ENCODE measurements at regions not wholly inside any gene's neighbourhood (a gene's known extent, or its start where the extent isn't known, plus 50 kb on each side); places are given as distances from the start of the nearest gene placed in this dataset.

DNA sequence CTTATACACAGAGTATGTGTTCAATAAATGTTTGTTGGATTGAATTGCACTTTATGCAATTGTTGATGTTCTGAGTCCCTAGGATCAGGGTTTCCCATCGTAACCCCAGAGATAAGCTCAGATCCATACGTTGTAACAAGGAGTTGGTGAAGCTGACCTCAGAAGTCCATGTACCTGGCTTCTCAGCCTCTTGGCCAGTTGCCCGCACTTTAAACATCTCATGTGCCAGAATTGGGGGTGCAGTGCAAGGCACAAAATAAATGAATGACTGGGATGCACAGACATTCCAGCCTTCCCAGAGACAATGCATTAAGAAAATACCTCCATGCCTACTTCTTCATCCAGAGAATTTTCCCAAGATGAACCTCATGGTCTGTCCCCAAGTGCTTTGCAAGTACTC, 142.9 kb upstream of the IL12A start:
- DNase-seq (ENCODE audit: low read depth), result no peak

DNA sequence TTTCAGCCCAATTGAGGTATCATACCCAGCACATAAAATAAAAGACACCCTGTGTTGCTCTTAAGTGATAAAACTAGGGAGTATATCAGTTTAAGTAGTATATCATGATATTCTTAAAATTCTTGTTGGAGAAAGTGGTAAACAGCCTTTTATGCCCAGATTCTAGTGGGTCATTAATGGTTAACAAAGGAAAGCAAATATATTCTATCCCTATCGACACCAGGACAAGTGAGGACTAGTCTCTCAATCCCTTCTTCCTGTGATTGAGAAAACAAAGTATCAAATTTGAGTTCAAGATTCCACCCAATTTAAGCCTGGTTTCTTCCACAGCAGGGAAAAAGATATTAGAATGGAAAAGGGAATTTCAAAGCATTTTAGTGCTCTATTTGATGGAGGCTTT, 142.4 kb upstream of the IL12A start:
- DNase-seq (ENCODE audit: low read depth), result no peak

DNA sequence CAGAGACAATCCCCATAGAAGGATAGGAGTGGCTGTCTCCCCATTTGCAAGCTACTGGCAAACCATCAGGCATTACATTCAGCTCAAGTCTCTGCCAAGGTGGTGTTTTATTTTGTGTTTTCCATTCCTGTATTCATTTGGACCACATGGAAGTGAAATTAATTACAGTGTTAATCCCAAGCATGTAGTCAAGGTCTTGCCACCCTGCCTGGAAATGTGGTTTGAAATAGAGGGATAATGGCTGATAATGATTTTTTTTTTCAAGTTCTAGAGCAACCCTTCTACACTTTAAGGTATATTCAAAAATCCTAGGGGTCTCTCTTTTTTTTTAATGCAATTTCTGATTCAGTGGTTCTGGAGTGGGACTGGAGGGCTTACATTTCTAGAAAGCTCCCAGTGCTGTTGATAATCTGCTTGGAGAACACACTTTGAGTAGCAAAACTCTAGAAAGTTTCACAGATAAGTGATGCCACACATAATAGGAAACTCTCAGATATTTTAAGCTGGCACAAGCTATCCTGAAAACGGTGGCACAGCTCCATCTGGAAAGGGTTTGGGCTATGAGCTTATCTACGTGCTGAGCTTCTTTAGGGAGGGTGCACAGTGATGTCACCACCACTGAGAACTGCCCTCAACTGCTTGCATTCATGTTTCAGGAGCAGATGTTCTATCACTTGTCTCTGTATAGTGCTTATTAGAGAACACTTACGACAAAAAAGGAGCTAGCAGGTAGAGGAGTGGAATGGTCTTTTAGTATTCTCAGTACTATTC, 140.1 kb upstream of the IL12A start:
- DNase-seq (ENCODE audit: low read depth), result no peak

DNA sequence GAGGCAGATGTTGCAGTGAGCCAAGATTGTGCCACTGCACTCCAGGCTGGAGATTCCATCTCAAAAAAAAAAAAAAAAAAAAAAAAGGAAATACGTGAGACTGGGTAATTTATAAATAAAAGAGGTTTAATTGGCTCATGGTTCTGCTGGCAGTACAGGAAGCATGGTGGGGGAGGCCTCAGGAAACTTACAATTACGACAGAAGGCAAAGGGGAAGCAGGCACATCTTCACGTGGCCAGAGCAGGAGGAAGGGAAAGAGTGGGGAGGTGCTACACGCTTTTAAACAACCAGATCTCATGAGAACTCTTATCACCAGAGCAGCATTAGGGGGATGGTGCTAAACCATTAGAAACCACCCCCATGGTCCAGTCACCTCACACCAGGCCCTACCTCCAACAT, 138.2 kb upstream of the IL12A start:
- DNase-seq (ENCODE audit: low read depth), result no peak

DNA sequence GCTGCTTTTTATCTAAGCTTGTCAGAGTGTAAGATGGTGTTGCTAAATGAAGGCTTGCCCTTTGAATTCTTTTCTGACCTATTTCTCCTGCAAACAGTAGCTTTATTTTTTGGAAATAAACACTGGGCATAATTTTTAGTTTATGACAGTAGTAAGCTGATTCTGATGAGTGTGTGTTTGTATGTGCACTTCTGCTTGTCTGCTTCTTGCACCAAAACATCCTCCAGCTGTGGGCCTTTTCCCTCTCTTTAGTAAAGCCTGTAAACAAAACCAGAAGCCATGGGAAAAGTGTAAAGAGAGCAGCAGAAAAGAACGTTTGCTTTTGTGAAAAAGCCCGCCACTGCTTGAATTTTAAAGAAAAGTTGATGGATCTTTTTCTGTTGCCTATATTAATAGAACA, 136.4 kb upstream of the IL12A start:
- no peak for DNase-seq (ENCODE audit: low read depth)

DNA sequence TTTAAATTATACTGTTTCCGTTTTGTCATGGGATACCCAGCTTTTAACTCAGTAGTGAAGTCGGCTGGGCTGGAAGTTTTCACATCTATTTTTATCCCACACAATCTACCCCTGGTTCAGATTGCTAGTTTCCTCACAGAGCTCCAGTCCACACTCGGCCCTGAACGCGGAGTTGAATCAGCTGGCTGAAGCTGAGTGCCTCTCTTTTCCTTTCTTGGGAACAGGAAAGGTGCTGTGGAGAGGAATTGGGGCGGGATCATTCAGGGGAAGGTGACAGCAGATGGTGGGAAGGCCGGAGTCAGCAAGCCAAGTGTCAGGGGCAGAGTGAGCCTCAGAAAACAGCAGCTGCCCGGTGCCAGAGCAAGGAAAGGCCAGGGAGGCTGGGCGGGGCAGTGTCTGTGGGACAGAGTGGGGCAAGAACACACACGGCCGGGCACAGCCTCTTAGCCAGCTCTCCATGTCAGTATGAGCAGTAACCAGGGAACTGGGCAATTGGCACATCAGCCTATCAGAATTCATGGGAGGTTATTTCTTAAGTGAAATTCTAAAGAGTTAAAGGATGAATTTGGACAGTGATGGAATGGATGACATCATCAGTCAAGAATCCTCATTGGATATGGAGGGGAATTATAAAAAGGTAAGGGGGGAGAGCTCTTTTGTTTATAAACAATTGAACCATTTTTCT, 135.7 kb upstream of the IL12A start:
- no peak for DNase-seq (ENCODE audit: low read depth)

- DNase-seq (ENCODE audit: low read depth), result no peak
Measured at GRCh38 chr3:159853506-159853864, 135.2 kb upstream of the IL12A start.

- DNase-seq (ENCODE audit: low read depth), result no peak
Measured at GRCh38 chr3:159854500-159855124, 134.0 kb upstream of the IL12A start.

DNA sequence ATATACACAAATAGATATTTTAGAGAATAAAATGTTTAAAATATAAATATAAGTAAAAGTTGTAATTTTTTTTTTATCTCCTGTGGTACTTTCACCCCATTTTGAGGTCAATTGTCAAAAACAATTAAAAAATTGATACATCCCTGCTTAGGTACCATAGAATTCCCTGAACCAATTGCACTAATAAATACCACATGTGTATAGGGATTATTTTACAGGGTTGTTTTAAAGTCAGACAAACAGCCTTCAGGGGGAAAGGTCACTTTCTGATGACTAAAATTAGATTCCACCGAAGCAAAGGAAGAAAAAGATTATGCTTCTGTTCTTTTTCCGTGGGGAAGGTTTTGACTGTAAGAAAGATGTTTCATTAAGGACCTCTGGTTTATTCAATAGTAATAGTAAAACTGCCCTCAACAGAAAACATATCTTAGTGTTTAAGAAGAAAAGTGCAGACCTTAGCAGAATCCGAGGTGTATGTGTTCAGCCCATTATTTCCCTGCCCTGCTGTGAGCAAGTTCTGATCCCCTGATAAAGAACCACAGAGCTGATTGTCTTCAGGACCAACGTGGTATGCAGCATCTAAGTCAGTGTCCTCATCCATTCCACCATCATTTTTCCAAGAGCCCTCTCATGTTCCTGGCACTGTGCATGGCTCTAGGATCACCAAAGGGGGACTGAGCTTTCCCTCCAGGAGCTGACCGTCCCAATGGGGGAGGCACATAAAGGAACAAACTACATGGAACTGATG, 132.9 kb upstream of the IL12A start:
- DNase-seq (ENCODE audit: low read depth), result no peak

- DNase-seq (ENCODE audit: low read depth), result no peak
Measured at GRCh38 chr3:159856590-159857104, 132.0 kb upstream of the IL12A start.

DNA sequence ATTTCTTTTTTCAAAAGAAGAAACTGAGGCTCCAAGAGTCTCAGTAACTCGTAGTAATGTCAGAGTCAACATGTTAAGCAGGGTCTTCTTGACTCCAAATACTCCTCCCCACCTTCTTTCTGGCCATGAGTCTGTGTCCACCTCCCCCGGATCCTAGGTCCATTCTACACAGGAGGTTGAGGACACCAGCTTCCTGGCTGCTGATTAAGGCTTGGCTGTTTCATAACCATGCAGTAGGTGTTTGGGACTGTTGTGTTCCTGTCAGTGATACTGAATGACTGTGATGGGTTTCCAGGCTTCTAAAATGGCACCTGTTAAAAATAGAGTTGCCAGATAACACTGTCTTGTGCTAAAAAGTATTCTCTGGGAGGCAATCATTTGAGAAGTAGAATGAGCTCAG, 130.8 kb upstream of the IL12A start:
- DNase-seq (ENCODE audit: low read depth), result no peak

DNA sequence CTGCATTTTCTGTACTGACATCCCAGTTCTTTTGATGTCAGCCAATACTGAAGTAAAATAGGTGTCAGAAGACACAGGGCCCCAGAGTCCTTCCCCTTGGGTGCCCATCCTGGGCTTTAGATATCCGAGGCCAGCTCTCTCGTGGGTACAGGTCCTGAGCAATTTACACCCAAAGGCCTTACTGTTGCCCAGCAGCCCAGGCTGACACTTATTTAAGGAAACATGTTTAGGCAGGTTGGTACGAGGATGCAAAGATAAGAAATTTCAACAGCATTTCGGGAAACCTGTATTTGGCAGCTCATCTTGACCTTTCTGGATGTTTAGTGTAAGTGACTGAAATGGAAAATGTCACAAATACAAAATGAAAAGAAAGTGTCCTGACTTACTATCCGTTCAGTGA, 130.0 kb upstream of the IL12A start:
- DNase-seq (ENCODE audit: low read depth), result no peak

- no peak for DNase-seq (ENCODE audit: low read depth)
Measured at GRCh38 chr3:159859424-159859823, 129.2 kb upstream of the IL12A start.

DNA sequence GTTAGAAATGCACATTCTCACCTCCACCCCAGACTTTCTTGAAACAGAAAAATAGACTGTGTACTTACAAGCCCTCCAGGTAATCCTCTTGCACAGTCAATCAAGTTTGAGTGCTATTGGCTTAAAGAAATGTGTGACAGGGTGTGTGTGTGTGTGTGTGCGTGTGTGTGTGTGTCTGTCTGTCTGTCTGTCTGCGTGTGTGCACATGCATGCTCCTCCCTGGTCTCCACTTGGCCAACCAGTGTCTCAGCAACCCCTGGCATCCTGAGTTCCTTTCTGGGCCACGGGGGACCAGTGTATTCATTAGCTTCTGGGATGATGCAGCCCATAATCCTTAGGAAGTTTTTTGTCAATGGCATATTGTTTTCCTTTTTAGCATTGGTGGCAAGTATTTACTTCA, 128.8 kb upstream of the IL12A start:
- DNase-seq (ENCODE audit: low read depth), result no peak

GRCh38 chr3:159860269-159861116, 128.1 kb upstream of the IL12A start:
- no peak for DNase-seq (ENCODE audit: low read depth)

DNA sequence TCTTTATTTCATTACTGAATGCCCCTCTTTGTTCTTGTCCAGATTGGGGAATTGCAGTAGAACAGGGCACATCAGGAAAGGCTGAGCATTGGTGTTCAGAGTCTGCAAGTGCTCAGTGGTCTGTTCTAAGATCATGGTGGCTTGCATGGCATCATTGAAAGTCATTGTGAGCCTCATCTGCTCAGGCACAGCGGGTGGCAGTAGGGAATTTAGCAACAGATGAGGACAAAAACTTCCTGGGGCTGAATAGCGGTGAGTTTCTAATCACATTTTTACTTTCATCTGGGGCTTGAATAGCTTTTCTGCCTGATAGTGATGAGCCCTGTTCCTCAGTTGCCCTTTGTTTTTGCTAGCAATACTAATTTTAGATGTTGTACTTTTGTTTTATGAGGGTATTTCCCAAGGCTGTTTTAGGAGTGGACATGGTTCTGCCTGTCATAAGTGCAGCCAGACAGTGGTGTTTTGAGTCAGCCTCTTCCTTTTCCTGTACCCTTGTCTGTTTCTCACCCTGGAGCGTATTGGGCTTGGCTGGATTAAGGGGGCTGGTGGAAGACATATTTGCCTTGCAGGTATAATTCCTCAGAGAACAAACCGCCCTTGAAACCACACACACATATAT, 127.2 kb upstream of the IL12A start:
- no peak for DNase-seq (ENCODE audit: low read depth)

GRCh38 chr3:159865041-159865579, 123.5 kb upstream of the IL12A start:
- DNase-seq (ENCODE audit: low read depth), result no peak

DNA sequence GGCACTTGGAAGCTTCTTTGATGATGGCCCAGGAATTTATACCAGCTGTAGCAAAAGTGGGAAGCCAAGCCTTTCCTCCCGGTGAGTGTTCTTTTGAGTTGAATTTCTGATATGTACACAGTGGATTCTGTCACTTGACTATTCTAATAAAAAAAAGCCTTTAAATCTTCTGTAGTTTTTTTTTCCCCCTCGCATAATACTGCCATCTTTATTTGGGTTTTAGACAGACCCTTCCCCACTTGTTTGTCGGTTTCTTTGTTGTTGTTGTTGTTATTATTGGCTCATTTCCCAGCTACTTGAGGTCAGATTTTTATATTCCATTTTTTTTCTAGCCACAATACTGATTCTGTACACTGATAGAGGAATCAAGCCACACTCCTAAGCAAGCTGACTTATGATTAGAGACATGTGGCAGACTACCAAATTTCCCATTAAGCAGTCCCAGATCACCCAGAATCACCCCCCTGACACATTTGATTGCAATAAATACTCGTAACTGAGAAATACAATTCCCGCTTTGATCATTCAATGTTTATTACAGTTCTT, 122.4 kb upstream of the IL12A start:
- DNase-seq (ENCODE audit: low read depth), result no peak

DNA sequence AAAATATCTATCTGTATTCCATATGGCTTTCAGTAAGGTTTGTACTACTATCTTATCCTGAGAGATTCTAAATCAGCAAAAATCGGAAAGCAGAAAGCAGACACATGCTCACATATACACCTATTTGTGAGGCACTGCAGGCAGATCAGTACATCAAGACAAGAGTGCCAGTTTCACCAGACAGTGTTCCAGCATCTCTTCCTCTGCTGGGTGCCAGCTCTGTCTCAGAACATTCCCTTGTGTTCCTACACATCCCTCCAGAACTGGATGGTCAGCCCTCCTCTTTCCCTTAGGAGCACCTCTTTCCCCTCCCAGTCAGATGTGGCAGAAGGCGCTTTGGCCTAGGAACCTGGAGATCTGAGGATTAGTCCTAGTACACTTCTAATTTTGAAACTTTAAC, 121.3 kb upstream of the IL12A start:
- no peak for DNase-seq (ENCODE audit: low read depth)

DNA sequence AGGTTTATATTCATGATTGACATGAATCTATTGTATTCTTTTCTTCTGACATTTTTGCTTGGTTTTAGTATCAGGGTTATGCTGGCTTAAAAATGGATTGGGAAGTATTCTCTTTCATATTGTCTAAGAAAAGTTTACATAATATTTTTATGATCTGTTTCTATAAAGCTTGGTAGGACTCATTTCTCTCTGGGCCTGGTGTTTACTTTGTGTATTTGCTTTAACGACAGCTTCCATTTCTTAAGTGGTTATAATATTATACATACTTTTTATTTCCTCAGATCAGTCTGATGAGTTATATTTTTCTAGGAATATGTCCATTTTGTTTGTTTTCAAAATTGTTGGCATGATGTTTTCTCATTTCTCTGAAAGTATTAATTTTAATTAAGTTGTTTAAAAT, 117.9 kb upstream of the IL12A start:
- no peak for DNase-seq (ENCODE audit: low read depth)

Measured in T-helper 22 cell (primary cell).